Neuronal stem cell (in vitro differentiated cells): ENCODE measurements at regions not wholly inside any gene's neighbourhood (a gene's known extent, or its start where the extent isn't known, plus 50 kb on each side); places are given as distances from the start of the nearest gene placed in this dataset.

Source experiments
- DNase-seq: peaks from one replicate; pipeline ENCODE4 v3.0.0-alpha.2; 2013; ENCODE audit warnings: low spot score
- H2AFZ ChIP-seq: one replicate; pipeline ENCODE4 v1.6.1; 2013; ENCODE audit warnings: mild to moderate bottlenecking, low read length, inconsistent platforms
- H2AK5ac ChIP-seq: 2 replicates; pipeline ENCODE4 v1.6.1; 2013; ENCODE audit warnings: low read depth, mild to moderate bottlenecking, inconsistent platforms, low read length, moderate library complexity, mixed read lengths
- H2BK120ac ChIP-seq: 2 replicates; pipeline ENCODE4 v1.6.1; 2013; ENCODE audit warnings: low read depth, mild to moderate bottlenecking, inconsistent platforms, low read length, moderate library complexity, mixed read lengths
- H2BK12ac ChIP-seq: one replicate; pipeline ENCODE4 v1.6.1; 2013; ENCODE audit warnings: low read length, inconsistent platforms
- H2BK15ac ChIP-seq: 2 replicates; pipeline ENCODE4 v1.6.1; 2013; ENCODE audit warnings: mild to moderate bottlenecking, low read length, inconsistent platforms, mixed read lengths
- H2BK5ac ChIP-seq: one replicate; pipeline ENCODE4 v1.6.1; 2013; ENCODE audit warnings: inconsistent platforms, mild to moderate bottlenecking, low read length, moderate library complexity
- H3K14ac ChIP-seq: one replicate; pipeline ENCODE4 v1.6.1; 2013; ENCODE audit warnings: low read length, inconsistent platforms
- H3K18ac ChIP-seq: 2 replicates; pipeline ENCODE4 v1.6.1; 2013; ENCODE audit warnings: low read length, inconsistent platforms
- H3K23ac ChIP-seq: 2 replicates; pipeline ENCODE4 v1.6.1; 2013; ENCODE audit warnings: low read depth, mild to moderate bottlenecking, mixed read lengths, low read length, inconsistent platforms; ENCODE audit not compliant: poor library complexity
- H3K27ac ChIP-seq: replicated peaks from 3 replicates; pipeline ENCODE4 v1.5.1; 2013; ENCODE audit warnings: low read length, inconsistent platforms
- H3K27me3 ChIP-seq, 3 experiments: 2 replicates each; pipeline ENCODE4 v1.6.1; 2013; ENCODE audit warnings: low read length in 3 of 3, mild to moderate bottlenecking in 2 of 3, inconsistent platforms in 1 of 3, low read depth in 1 of 3, mixed read lengths in 1 of 3, moderate library complexity in 1 of 3; ENCODE audit not compliant: control insufficient read depth in 3 of 3, insufficient read depth in 3 of 3
- H3K36me3 ChIP-seq, 2 donors: replicated peaks in 1 of 2; 2 replicates each; pipeline ENCODE4 v1.6.1; 2013; ENCODE audit warnings: low read length in 2 of 2; ENCODE audit not compliant: control insufficient read depth in 2 of 2, insufficient read depth in 2 of 2
- H3K4ac ChIP-seq: 2 replicates; pipeline ENCODE4 v1.6.1; 2013; ENCODE audit warnings: inconsistent platforms, mild to moderate bottlenecking, low read length, moderate library complexity
- H3K4me1 ChIP-seq, 2 donors: 1 replicate in 1 of 2; 2 replicates in 1 of 2; pipeline ENCODE4 v1.6.1; 2013; ENCODE audit warnings: low read length in 2 of 2, low read depth in 1 of 2; ENCODE audit not compliant: control insufficient read depth in 2 of 2, insufficient read depth in 1 of 2
- H3K4me2 ChIP-seq: one replicate; pipeline ENCODE4 v1.6.1; 2013; ENCODE audit warnings: mild to moderate bottlenecking, low read length, inconsistent platforms; ENCODE audit not compliant: insufficient read depth, poor library complexity, severe bottlenecking
- H3K4me3 ChIP-seq, 2 donors: 2 replicates each; pipeline ENCODE4 v1.5.1; 2013; ENCODE audit warnings: low read length in 2 of 2, mild to moderate bottlenecking in 2 of 2, inconsistent platforms in 1 of 2, moderate library complexity in 1 of 2
- H3K79me1 ChIP-seq: one replicate; pipeline ENCODE4 v1.6.1; 2013; ENCODE audit warnings: low read depth, mild to moderate bottlenecking, inconsistent platforms, low read length, moderate library complexity
- H3K9ac ChIP-seq: one replicate; pipeline ENCODE4 v1.6.1; 2013; ENCODE audit warnings: mild to moderate bottlenecking, low read depth, low read length, inconsistent platforms; ENCODE audit not compliant: poor library complexity
- H3K9me3 ChIP-seq, 2 donors: replicated peaks in 1 of 2; 2 replicates each; pipeline versions ENCODE3 to v1.6.1; 2013; ENCODE audit warnings: low read length in 2 of 2, mild to moderate bottlenecking in 2 of 2, inconsistent platforms in 1 of 2, low read depth in 1 of 2, mixed read lengths in 1 of 2, moderate library complexity in 1 of 2; ENCODE audit not compliant: control insufficient read depth in 2 of 2, insufficient read depth in 1 of 2
- H4K8ac ChIP-seq: one replicate; pipeline ENCODE4 v1.6.1; 2013; ENCODE audit warnings: low read depth, mild to moderate bottlenecking, inconsistent platforms, low read length, moderate library complexity
- H4K91ac ChIP-seq: one replicate; pipeline ENCODE4 v1.6.1; 2013; ENCODE audit warnings: low read length, low read depth, mild to moderate bottlenecking, inconsistent platforms; ENCODE audit not compliant: poor library complexity
- WGBS, 2 donors: extraction: QIAGEN DNeasy Blood & Tissue Kit; methylation state at CpG; one replicate each; pipeline ENCODE4 v1.1.7; 2013; ENCODE audit warnings: missing lambda C conversion rate in 2 of 2, mixed read lengths in 1 of 2; ENCODE audit not compliant: insufficient read length in 2 of 2, insufficient replicate concordance in 1 of 2; ENCODE audit errors: extremely low coverage in 2 of 2; 5-methylcytosine and 5-hydroxymethylcytosine counted together

DNA sequence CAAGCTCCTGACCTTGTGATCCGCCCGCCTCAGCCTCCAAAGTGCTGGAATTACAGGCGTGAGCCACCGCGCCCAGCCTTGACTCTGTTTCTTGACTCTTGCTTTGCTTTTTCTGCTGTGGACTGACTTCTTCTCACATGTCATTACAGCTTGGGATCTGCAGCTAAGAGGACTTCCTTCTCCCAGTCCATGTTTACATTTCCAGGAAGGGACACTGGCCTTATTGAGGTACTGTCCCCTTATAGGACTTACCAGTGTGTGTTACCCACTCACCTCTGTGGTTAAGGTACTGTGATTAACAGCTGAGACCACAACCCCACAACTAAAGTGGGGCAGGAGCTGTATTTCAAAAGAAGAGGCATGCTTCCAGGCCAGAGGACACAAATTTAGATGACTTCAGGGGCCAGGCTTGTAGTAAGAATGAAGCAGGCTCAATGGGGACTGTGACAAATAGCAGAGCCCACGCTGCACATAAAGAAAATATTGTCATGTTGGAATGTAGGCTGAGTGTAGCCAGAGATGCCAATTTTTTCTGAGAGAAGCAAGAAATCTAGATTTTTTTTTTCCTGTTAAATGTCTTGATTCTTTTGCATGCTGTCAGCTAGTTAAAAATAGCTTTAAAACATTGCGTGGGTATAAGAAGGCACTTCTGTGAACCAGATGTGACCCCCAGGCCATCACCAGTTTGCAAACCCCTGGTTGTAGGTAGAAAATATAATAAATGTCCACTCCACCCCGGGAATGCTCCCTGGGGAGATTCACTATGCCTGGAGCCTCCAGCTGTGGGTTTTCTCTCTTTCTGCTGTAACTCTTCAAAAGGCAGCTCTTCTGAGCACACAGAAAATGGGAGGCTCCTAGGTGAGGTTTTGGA, 75.0 kb downstream of the PTPDC1 start:
- Histone ChIP-seq H3K9ac (no peak overlapping the region), H2BK120ac (no peak overlapping the region), H3K27ac (no peak overlapping the region), H3K4me1 (no peaks in the 10 kb centered on the region), H2BK5ac (no peak overlapping the region), H4K8ac (no peak overlapping the region), H2BK15ac (no peak overlapping the region), H3K23ac (no peak overlapping the region), H3K4me3 (no peak overlapping the region), H2AFZ (no peak overlapping the region), H3K79me1 (no peaks in the 10 kb centered on the region), H3K9me3 (peaks cover 0 to 4% of the 10 kb centered on the region in 2 donors), H3K36me3 (no peaks in the 10 kb centered on the region), H3K14ac (no peak overlapping the region), H3K4me2 (no peak overlapping the region), H2AK5ac (no peak overlapping the region), H3K18ac (no peak overlapping the region), H4K91ac (no peak overlapping the region), H3K4ac (no peak overlapping the region), H3K27me3 (no peaks in the 10 kb centered on the region), H2BK12ac (no peak overlapping the region)
- no CpG with 5 or more reads among the region's 8 CpGs for WGBS, 2 donors
- no peak for DNase-seq

- H3K18ac ChIP-seq, result no peak overlapping the region
- no peaks in the 10 kb centered on the region for H3K79me1 ChIP-seq
- no peak overlapping the region for H3K23ac ChIP-seq
- no peak overlapping the region for H3K27ac ChIP-seq
- H3K27me3 ChIP-seq, result no peaks in the 10 kb centered on the region
- H3K14ac ChIP-seq, result no peak overlapping the region
- no peak overlapping the region for H4K91ac ChIP-seq
- H3K9me3 ChIP-seq, result no peaks in the 10 kb centered on the region
- H3K9ac ChIP-seq, result no peak overlapping the region
- no peak overlapping the region for H2BK15ac ChIP-seq
- no peak for DNase-seq
- no peak overlapping the region for H2AFZ ChIP-seq
- no peak overlapping the region for H2BK12ac ChIP-seq
- H3K4me2 ChIP-seq, result no peak overlapping the region
- no peak overlapping the region for H2AK5ac ChIP-seq
- H3K4me1 ChIP-seq, result no peaks in the 10 kb centered on the region
- H3K36me3 ChIP-seq, result no peaks in the 10 kb centered on the region
- H2BK5ac ChIP-seq, result no peak overlapping the region
- no peak overlapping the region for H4K8ac ChIP-seq
- H3K4ac ChIP-seq, result no peak overlapping the region
- WGBS, 2 donors, result no CpG with 5 or more reads among the region's 11 CpGs
- H2BK120ac ChIP-seq, result no peak overlapping the region
- H3K4me3 ChIP-seq, result no peak overlapping the region
Measured at GRCh38 chr9:94160594-94161501, 76.6 kb downstream of the PTPDC1 start.

DNA sequence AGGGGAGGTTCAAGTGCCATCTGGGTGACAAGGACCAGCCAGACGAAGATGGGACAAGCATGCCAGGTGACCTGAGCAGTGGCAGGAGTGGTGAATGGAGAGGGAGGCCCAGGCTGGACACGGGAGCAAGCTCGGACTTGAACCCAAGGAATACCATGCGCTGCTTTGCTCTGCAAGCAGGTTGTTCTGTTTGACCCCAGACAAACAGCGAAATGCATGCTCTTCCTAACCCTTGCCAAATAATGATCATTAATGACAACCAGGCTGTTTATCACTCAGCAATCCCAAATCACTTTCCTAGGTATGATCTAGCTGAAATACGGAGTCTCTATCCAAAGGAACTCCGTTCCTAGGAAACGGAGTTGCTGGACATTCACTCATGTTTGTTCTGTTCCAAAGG, 77.4 kb downstream of the PTPDC1 start:
- Histone ChIP-seq H4K91ac (no peak overlapping the region), H3K9me3 (no peaks in the 10 kb centered on the region), H3K14ac (no peak overlapping the region), H4K8ac (no peak overlapping the region), H2BK15ac (no peak overlapping the region), H2BK5ac (no peak overlapping the region), H3K9ac (no peak overlapping the region), H3K27ac (no peak overlapping the region), H3K79me1 (no peaks in the 10 kb centered on the region), H3K4me3 (no peak overlapping the region), H3K36me3 (no peaks in the 10 kb centered on the region), H2AFZ (no peak overlapping the region), H2BK12ac (no peak overlapping the region), H3K27me3 (no peaks in the 10 kb centered on the region), H3K4ac (no peak overlapping the region), H3K4me1 (no peaks in the 10 kb centered on the region), H3K23ac (no peak overlapping the region), H3K4me2 (no peak overlapping the region), H3K18ac (no peak overlapping the region), H2AK5ac (peak overlapping the region; percentile 8), H2BK120ac (no peak overlapping the region)
- no peak for DNase-seq
- WGBS, 2 donors, result no CpG with 5 or more reads among the region's 8 CpGs
